ENCODE measurements at regions not wholly inside any gene's neighbourhood (a gene's known extent, or its start where the extent isn't known, plus 50 kb on each side); places are given as distances from the start of the nearest gene placed in this dataset.

DNA sequence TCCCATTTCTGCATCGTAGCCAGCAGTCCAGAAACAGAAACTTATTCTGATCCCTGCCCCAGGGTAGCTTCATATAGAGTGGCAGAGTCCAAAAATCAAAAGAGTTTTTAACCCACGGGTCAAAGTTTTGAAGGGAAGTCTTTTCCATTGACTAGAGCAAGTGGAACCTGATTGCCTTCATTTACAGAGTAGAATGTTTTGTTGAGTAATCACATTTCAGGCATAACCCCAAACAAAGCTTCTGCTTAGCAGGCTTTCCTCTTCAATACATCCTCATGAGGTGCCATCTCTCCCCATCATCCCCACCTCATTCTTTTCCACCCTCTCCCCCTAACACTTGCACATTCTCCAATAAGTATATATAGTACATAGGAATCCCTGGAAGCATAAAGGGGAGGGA lies 516.0 kb upstream of the FBXO33 start:
- in situ Hi-C loops (cut with HindIII; ENCODE audit: low sequenced_read_pairs), result no loop called here

DNA sequence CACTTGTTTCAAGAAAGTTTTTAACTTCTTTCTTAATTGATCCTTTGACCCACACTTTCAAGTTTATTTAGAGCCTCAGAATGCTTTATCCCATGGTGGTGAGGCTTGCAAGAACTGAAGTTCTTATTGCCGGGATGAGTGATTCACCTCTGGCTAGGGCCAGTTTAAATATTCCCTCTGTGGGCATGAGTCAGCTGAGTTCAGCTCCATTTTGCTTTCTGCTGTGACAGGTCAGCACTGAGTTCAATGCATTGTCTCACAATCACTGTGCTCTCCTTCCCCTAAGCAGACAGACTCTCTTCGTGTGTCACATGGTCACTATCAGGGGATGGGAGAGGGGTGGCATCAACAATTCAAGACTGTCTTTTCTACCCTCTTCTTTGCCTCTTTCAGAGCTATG lies 514.6 kb upstream of the FBXO33 start:
- in situ Hi-C loops (cut with HindIII; ENCODE audit: low sequenced_read_pairs), result no loop called here

DNA sequence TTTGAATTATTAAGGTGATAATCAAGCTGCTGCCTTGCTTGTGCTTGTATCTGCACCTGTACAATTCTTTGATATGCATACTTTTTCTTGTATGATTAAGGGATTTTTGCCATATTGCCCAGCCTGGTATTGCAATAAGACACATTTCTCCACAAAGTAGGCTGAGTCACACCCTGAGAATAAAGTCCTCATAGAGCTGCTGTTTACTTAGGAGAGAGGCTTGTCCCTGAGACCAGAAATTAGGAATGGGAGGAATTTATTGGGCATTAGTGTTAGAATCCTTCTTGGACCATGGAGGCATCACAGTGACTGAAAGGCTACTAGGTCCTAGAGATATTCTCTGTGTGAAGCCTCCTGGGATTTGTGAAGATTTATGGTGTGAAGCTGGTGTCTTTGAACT lies 506.8 kb upstream of the FBXO33 start:
- in situ Hi-C loops (cut with HindIII; ENCODE audit: low sequenced_read_pairs), result no loop called here

DNA sequence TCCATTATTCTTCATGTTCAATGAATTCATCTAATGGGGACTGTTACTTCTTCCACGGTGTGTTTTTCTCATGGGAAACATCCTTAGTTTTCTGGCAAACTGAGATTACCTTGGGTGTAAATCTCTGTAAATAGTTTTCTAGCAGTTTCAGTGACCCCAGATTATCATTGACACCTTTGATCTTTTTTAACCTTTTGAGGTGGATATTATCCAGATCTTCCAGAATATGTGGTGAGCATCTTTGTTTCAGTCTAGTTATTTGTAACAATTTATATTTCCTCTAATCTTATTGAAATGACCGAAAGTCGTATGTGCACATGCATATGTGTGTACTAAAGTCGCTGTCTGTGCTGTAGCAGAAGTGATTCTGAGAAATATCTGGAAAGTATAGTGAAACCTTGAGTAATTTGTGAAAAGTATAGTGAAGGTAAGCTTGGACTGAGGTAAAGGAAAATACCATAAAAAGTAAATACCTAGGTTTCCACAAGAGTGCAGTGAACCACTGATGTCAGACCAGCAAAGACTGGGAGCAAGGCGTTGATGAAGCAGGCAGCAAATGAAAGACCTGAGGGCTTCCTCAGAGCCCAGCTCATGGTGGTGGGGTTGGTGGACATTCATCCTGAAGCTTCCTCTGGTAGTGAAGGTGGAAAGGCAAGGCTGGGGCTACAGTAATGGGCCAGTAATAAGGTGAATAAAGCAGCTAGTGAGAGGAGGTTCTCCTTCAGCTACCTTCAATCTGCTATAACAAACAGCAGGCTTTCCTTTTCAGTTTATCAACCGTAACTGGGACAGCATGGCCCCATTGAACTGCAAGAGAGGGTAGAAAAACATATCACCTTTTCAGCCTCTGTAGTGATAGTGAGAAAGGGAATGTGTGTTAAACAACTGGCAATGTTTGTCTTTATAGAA lies 480.2 kb upstream of the FBXO33 start:
- in situ Hi-C loops (cut with HindIII; ENCODE audit: low sequenced_read_pairs), result no loop called here

DNA sequence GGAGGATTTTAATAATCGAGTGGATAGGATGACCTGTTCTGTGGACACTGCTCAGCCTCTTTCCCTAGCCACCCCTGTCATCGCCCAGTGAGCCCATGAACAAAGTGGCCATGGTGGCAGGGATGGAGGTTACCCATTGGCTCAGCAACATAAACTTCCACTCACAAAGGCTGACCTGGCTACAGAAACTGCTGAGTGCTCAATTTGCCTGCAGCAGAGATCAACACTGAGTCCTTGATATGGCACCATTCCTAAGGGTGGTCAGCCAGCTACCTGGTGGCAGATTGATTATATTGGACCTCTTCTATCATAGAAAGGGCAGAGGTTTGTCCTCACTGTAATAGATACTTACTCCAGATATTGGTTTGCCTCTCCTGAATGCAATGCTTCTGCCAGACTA lies 465.4 kb upstream of the FBXO33 start:
- in situ Hi-C loops (cut with HindIII; ENCODE audit: low sequenced_read_pairs), result no loop called here

DNA sequence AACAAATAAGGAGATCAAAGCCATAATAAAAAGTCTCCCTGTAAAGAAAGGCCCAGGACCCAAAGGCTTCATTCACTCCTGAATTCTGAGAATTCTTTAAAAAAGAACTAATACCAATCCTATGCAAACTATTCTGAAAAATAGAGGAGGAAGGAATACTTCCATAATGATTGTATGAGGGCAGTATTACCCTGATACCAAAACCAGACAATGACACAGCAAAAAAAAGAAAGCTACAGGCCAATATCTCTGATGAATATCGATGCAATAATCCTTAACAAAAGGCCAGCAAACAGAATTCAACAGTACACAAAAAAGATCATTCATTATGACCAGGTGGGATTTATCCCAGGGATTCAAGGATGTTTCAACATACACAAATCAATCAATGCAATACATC lies 457.8 kb upstream of the FBXO33 start:
- in situ Hi-C loops (cut with HindIII; ENCODE audit: low sequenced_read_pairs), result no loop called here

DNA sequence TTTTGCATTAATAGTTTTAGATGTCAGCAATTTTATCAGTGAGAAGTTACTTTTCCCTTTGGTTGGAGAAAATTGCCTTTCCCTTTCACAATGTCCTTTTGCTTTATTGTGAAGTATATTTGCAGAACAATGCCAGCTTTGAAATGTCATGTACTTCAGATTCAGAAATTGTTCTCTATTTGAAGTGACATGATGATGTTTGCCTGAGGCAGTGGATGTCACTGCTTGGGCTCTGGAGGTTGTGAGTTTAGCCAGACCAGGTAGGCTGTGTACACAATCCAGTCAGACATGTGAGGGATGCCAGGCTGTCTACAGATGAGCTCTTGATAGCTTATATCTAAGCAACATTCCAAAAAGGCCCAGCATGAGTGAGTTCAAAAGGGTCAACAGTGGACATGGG lies 451.9 kb upstream of the FBXO33 start:
- in situ Hi-C loops (cut with HindIII; ENCODE audit: low sequenced_read_pairs), result no loop called here

DNA sequence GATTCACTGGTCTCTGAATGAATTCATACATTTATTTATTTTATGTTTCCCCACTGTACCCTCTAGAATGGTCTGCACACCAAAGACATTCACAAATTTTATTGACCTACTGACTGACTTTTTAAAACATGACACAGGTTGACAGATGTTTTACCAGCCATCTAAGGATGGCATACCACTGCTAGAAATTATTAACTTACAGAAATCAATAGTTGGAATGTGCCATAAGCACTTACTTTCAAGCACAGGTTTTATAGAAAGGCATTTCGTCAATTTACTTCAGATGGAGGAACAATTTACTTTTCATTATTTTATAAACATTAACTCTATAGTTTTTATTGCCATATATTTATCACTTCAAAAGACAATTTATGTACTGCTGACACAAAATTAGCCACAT lies 448.7 kb upstream of the FBXO33 start:
- in situ Hi-C loops (cut with HindIII; ENCODE audit: low sequenced_read_pairs), result no loop called here

DNA sequence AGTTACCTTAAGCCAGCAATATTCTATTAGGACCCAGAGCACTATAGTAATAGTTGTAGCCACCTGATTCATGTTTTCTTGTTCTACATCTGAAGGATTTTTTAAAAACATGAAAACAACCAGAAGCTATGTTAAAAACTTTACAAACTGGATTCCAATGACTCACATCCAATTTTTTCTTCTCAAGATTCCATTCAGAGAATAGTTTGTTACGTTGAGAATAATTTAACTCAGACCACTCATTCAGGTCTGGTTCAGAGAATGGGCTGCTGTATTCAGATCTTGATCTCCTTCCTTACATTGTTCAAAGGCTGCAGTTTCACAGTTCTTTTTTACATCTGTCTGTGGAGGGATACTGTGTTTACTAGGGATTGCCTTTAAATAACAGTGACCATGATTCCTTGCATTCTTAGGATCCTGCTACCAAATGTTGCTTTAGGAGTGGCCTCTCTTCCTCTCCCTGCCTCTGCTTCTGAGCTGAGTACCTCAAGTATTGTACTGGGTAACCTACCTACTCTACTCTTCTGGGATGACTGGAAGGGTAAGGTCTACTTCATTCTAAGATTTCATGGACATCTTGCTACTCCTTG lies 448.0 kb upstream of the FBXO33 start:
- in situ Hi-C loops (cut with HindIII; ENCODE audit: low sequenced_read_pairs), result no loop called here

DNA sequence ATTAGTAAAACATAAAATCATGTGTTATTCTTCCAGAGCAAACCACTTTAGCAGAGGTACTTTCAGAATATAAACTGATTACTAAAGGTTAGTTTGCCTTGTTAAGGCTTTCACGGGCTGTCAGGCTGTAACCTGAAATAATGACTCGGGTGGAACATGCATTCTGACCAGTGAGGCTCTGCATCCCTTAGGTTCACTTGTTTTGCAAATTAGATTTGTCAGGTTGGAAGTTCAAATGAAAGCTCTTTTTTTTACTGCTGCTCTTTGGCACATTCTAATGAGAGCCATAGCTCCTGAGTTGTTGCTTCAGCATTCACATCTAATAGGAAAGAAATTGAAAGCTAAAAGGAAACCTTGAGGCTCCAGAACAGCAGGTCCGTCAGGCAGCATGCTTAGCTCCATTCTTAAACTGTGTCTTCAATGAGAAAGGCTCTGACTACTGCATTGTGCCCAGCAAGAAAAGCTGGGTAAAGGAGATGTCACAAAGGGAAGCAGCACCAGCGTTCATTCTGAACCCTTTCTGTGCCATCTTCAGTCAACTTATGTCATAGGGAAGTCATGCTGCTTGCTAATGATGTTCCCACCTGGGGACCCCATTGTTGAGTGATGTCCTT lies 445.5 kb upstream of the FBXO33 start:
- in situ Hi-C loops (cut with HindIII; ENCODE audit: low sequenced_read_pairs), result no loop called here

DNA sequence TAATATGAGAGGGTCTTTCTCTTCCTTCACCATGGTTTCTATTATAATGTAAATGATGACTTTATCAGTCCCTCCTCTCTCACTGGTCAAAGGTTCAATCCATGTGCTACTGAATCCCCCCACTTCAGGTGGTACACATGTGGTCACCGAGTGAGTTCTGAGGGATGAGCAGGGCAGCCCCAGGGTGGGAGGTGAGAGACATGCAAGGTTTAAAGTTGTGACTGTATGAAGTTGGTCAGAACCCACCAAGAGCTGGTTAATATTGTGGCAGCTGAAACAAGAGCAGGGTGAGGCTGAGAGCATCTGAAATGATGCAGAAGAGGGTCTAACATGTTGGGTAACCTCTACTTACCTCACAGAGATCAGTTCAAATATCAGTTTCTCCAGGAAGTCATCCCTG lies 444.7 kb upstream of the FBXO33 start:
- in situ Hi-C loops (cut with HindIII; ENCODE audit: low sequenced_read_pairs), result no loop called here

DNA sequence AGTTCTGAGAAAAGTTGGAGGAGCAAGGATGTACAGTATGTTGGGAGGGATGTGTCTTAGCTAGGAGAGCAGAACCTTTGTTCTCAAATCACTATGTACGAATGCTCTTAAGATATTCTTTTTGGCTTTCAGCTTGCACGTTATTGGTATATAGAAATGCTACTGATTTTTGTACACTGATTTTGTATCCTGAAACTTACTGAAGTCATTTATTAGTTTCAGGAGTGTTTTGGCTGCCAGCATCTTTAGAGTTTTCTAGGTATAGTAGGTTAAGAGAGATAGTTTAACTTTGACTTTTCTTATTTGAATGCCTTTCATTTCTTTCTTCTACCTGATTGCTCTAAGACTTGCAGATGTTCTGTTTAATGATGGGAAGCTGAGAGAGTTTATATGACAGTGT lies 442.8 kb upstream of the FBXO33 start:
- in situ Hi-C loops (cut with HindIII; ENCODE audit: low sequenced_read_pairs), result no loop called here

DNA sequence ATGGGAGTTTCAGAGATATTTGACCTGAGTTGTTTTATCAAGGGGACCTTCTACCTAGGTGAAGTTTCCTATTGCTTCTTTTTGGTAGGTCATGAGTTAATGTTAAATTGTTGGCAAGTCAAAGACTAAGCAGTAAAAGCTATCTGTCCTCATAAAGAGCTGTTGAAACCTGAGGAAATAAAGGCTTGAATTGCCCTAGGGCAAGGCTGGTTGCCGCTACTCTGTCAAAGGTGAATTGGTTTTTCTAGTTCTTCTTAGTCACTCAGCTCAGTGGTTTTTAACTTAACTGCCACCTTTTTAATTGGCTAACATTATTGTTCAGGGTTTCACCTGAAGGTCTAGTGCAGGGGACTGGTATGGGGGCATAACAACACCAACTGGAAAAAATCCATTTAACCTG lies 441.6 kb upstream of the FBXO33 start:
- in situ Hi-C loops (cut with HindIII; ENCODE audit: low sequenced_read_pairs), result no loop called here

DNA sequence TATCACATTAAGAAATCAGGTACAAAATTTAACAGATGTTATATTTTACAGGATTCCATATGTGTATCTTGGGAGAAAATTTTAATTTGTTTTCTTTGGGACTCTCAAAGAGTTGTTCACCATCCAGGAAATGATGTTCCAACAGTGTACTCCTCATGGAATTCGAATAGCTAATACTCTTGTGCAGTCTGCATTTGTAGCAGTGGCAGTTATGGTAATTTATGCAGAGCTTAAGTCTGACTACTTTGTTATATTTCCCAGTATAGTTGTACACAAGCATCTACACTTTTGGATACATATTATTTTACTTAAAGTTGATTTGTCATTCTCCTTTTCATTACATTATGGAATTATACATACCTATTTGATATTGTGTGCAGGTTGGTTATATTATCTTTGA lies 436.7 kb upstream of the FBXO33 start:
- in situ Hi-C loops (cut with HindIII; ENCODE audit: low sequenced_read_pairs), result no loop called here

DNA sequence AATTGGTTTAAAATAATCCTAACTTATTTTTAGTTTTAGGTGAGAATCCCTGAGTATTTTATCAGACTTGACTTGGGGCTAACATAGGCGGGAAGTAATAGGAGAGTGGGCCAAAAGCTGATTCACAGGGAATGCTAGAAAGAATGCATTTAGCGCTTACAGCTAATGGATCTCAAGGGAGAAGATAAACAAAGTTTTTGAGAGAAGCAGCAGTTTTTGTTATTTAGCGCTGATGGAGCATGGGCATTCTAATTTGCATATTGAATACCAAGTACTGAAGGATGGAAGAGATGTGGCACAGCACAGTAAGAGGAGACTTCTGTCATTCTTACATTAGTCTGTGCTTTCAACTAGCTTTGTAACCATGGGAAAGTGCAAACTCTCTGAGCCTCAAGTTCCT lies 436.0 kb upstream of the FBXO33 start:
- in situ Hi-C loops (cut with HindIII; ENCODE audit: low sequenced_read_pairs), result no loop called here

DNA sequence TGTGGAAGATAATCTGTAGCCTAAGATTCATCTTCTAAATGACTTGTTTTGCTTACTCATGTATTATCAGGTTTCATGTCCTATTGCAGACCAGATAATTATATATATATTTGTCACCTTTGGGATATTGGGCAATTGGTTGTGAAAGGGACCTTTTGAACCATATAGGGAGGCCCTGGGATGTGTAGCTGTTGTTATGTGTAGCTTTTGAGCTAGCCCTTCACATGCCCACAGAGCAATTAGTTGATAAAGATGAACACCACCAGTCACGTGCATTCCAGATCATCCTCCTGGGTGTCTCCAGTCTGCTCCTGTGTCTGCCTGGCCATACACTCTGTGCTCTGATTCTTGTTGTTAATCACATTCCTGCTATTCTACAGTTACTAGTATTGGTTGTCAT lies 431.2 kb upstream of the FBXO33 start:
- in situ Hi-C loops (cut with HindIII; ENCODE audit: low sequenced_read_pairs), result no loop called here

DNA sequence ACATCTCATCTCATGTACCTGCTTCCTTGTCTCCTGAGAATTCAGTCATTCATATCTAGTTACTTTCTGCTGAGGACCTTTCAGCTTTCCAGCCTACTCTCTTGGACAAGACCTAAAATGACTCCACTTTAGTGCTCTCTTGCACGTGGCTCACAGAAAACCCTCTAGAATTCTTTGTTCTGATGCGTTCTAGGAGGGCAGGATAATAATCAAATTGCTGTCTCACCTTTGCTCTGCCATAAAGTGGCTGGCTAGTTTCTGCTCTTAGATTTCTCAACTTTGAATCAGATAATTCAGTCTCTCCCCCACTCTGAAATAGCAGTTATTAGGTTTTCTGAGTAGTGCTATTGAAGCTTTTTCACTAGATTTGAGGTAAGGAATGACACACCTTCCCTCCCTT lies 429.5 kb upstream of the FBXO33 start:
- in situ Hi-C loops (cut with HindIII; ENCODE audit: low sequenced_read_pairs), result no loop called here

DNA sequence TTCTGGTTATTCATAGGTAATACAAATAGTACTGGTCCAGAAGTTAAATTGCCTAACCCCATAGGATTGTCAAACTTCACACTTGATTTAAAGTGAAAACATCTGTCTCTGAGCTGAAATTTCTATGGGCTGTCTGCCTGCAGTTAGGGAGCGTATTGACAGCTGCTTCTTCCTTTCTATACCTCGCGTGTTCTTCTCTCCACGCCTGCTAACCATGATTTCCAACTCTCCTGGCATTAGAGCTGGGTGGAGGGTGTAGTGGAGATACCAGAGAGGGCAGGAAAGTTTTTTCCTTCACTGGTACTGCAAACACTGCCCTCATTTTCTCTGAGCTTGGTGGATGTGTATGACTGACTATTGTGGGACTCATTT lies 429.0 kb upstream of the FBXO33 start:
- in situ Hi-C loops (cut with HindIII; ENCODE audit: low sequenced_read_pairs), result no loop called here

DNA sequence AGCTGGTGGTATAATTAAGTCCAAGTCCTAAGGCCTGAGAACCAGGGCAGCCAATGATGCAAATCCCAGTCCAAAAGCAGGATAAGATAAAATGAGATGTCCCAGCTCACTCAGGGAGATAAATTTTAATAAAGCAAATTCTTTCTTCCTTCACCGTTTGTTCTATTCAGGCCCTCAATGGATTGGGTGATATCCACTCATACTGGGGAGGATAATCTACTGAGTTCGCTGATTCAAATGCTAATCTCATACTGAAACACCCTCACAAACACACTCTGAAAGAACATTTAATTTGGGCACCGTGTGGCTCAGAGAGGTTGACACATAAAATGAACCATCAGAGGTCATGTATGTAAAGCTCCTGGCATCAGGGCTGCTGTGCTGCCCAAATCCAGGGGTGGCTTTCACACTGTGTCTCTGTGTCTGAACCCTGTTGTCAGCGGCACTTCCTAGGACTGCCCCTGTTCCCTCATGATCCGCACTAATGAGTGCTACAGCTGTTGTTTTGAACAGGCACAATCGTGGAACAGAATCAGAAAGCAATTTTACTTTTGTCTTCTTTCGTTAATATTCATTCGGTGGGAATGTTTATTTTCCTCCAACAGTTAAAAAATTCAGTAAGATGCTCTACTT lies 428.5 kb upstream of the FBXO33 start:
- in situ Hi-C loops (cut with HindIII; ENCODE audit: low sequenced_read_pairs), result no loop called here

DNA sequence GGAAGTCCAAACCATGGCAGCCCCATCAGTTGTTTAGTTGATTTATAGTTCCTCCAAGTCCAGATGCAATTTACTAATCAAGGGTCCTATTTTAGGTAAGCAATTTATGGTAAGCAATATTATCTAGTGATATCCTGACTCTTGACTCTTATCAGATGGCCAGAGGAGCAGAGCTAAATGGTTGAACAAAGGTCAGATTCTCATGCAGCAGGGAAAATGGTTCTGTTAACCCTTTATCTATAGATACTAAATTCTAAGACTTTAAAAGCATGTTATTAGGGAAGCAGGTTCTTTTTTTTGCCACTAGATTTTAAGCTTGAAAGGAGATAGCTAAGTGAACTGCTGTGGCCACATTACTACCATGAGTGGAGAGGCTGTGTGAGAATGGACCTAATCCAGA lies 427.1 kb upstream of the FBXO33 start:
- in situ Hi-C loops (cut with HindIII; ENCODE audit: low sequenced_read_pairs), result no loop called here

DNA sequence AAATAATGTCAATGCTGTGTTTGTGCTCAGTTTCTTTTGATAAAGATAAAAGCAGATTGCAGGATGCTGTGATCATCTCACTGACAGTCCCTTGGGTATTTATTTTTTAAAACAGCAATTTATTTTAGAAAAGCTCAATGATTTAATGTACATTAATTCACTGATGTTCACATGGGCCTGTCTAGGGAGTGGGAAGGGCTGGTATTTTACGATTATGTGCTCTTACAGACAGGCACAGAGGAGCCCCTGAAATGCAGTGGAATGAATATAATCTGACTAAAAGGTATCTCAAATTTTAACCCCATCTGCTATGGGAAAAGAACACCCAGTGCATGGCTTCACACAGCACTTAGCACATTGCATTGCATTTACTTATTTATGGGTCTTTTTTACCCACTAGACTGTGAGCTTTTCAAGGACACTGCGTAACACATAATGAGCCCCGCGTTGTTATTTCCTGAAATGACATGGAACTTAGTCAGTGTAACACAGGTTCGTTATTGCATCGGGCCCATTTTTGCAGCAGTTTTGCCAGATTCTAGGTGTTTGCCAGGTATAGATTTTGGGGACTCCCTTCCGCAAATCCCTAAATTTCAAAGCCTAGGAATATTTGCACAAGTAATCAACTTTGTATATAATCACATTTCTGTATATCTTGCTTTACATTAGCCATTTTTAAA lies 425.3 kb upstream of the FBXO33 start:
- in situ Hi-C loops (cut with HindIII; ENCODE audit: low sequenced_read_pairs), result no loop called here
